ENCODE measurements at regions not wholly inside any gene's neighbourhood (a gene's known extent, or its start where the extent isn't known, plus 50 kb on each side); places are given as distances from the start of the nearest gene placed in this dataset.

- TF ChIP-seq CTCF (IDR thresholded peaks at IDR 0.05; ENCODE audit: borderline replicate concordance, extremely low read depth, low read length, poor library complexity, severe bottlenecking) = no peak
- TF ChIP-seq EZH2 (IDR thresholded peaks at IDR 0.05; ENCODE audit: borderline replicate concordance, low read depth, low read length, severe bottlenecking) = no peak
Measured at GRCh38 chr6:147905711-147906110, 397.2 kb downstream of the SAMD5 start.
